ENCODE measurements at regions not wholly inside any gene's neighbourhood (a gene's known extent, or its start where the extent isn't known, plus 50 kb on each side); places are given as distances from the start of the nearest gene placed in this dataset.

DNA sequence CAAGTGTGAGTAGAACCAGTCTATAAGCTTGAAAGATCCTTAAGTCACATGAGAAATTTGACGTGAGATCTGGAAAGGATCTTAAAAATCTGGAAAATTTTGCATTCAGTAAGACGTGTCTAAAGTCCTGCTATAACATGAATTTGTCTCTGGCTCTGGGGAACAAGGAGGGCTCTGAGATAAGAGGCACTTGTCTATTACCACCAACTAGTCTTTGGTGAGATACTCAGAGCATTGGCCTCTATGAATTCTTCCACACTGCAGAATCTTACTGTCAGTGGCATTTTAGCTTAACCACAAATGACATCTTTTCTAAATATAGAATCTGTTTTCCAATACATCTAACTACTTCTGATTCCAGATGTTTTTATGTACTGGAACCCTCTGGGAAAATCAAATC is 1504.5 kb downstream of the DPP10 start (continued):
- TF ChIP-seq RAD21 (IDR thresholded peaks at IDR 0.05 in 1 of 2, conservative IDR thresholded peaks at IDR 0.05 in 1 of 2; ENCODE audit: low read depth in 2 of 2, low read length in 2 of 2) (no peak), POLR2A (IDR thresholded peaks at IDR 0.05; ENCODE audit: control extremely low read depth in 1 of 2, low read depth in 2 of 2, low read length in 2 of 2) (no peak), KDM5A (IDR thresholded peaks at IDR 0.05; ENCODE audit: low read length) (no peak)

All from H1 (cell line).